ENCODE measurements at regions not wholly inside any gene's neighbourhood (a gene's known extent, or its start where the extent isn't known, plus 50 kb on each side); places are given as distances from the start of the nearest gene placed in this dataset.
A peak's percentile ranks its signal among the peaks of the same experiment; 100 is the strongest.
"Not testable (repeated sequence)": the region's sequence is repeated elsewhere in the genome, so short reads cannot be mapped to it uniquely, and the experiment has no call there.

DNA sequence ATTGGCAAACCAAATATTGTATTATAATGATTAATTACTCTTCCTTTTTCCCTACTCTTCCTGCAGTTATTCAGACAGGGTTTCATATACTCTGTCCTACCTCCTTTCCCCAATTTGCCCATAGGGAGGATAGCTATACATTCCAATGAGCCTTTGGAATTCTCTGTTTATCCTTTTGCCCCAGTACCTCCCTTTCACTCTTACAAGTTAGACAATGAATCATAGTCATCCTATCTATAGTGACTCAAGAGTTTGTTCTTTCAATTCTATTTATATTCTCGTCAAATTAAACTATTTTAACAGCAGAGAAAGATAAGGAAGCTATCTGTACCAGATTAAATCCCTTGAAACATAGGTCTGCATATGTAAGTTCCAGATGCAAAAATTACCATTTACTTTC lies 437.5 kb downstream of the NR4A2 start:
- H3K4me3 ChIP-seq: no peak overlapping the region
- WGBS (ENCODE audit: missing lambda C conversion rate): 0% methylated on average over 1 of the region's 1 CpG
- H3K4me2 ChIP-seq: no peak overlapping the region
- TF ChIP-seq NPAS2 (CRISPR knock-in tag; IDR thresholded peaks at IDR 0.05; ENCODE audit: borderline replicate concordance): no peak
- no peak for TF ChIP-seq FOSB (CRISPR knock-in tag; IDR thresholded peaks at IDR 0.05)
- TF ChIP-seq, protein P1, sequence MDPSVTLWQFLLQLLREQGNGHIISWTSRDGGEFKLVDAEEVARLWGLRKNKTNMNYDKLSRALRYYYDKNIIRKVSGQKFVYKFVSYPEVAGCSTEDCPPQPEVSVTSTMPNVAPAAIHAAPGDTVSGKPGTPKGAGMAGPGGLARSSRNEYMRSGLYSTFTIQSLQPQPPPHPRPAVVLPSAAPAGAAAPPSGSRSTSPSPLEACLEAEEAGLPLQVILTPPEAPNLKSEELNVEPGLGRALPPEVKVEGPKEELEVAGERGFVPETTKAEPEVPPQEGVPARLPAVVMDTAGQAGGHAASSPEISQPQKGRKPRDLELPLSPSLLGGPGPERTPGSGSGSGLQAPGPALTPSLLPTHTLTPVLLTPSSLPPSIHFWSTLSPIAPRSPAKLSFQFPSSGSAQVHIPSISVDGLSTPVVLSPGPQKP (IDR thresholded peaks at IDR 0.05; ENCODE audit: low read depth, low read length): no peak
- no peak for TF ChIP-seq JUN (IDR thresholded peaks at IDR 0.05)
- TF ChIP-seq HES2 (IDR thresholded peaks at IDR 0.05): no peak
- TF ChIP-seq EHF (CRISPR knock-in tag; IDR thresholded peaks at IDR 0.05): no peak
- TF ChIP-seq NFE2L2 (conservative IDR thresholded peaks at IDR 0.05; ENCODE audit: low read length): no peak
- TF ChIP-seq, protein P2, sequence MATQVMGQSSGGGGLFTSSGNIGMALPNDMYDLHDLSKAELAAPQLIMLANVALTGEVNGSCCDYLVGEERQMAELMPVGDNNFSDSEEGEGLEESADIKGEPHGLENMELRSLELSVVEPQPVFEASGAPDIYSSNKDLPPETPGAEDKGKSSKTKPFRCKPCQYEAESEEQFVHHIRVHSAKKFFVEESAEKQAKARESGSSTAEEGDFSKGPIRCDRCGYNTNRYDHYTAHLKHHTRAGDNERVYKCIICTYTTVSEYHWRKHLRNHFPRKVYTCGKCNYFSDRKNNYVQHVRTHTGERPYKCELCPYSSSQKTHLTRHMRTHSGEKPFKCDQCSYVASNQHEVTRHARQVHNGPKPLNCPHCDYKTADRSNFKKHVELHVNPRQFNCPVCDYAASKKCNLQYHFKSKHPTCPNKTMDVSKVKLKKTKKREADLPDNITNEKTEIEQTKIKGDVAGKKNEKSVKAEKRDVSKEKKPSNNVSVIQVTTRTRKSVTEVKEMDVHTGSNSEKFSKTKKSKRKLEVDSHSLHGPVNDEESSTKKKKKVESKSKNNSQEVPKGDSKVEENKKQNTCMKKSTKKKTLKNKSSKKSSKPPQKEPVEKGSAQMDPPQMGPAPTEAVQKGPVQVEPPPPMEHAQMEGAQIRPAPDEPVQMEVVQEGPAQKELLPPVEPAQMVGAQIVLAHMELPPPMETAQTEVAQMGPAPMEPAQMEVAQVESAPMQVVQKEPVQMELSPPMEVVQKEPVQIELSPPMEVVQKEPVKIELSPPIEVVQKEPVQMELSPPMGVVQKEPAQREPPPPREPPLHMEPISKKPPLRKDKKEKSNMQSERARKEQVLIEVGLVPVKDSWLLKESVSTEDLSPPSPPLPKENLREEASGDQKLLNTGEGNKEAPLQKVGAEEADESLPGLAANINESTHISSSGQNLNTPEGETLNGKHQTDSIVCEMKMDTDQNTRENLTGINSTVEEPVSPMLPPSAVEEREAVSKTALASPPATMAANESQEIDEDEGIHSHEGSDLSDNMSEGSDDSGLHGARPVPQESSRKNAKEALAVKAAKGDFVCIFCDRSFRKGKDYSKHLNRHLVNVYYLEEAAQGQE (IDR thresholded peaks at IDR 0.05): no peak
- TF ChIP-seq CHD4 (IDR thresholded peaks at IDR 0.05; ENCODE audit: borderline replicate concordance): no peak
- TF ChIP-seq EP300 (IDR thresholded peaks at IDR 0.05): no peak
- TF ChIP-seq KDM1A (IDR thresholded peaks at IDR 0.05; ENCODE audit: low read depth): no peak
- ATAC-seq: no peak
- CTCF ChIA-PET: no interaction called here
- no peak for FAIRE-seq
- POLR2A ChIA-PET: no interaction called here
- H3K9me3 ChIP-seq: no peaks in the 10 kb centered on the region
- no peak overlapping the region for H3K27ac ChIP-seq
- DNase-seq (ENCODE audit: low read depth in 1 of 2, low spot score in 1 of 2): no peak
- no peaks in the 10 kb centered on the region for H3K4me1 ChIP-seq

GRCh38 chr2:155880382-155880781 lies 452.1 kb downstream of the NR4A2 start:
- 10% methylated on average over 5 of the region's 5 CpGs for WGBS (ENCODE audit: missing lambda C conversion rate)
- H3K4me3 ChIP-seq; DNase-seq (ENCODE audit: low read depth in 1 of 2, low spot score in 1 of 2); H3K9me3 ChIP-seq; H3K4me1 ChIP-seq; POLR2A ChIA-PET; H3K27ac ChIP-seq; FAIRE-seq; ATAC-seq; H3K4me2 ChIP-seq: not testable (repeated sequence)
- CTCF ChIA-PET: interaction anchor here (0.6 kb wide), 1 partner anchor 17 kb away, joined by 4 read pairs; no protein-coding TSS in a partner anchor

DNA sequence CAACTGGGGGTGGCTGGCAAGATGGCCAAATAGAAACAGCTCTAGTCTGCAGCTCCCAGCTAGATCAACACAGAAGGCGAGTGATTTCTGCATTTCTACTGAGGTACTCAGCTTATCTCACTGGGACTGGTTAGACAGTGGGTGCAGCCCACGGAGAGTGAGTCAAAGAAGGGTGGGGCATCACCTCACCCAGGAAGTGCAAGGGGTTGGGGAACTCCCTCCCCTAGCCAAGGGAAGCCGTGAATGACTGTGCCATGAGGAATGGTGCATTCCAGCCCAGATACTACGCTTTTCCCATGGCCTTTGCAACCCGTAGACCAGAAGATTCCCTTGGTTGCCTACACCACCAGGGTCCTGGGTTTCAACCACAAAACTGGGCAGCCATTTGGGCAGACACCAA lies 452.6 kb downstream of the NR4A2 start:
- H3K4me2 ChIP-seq: not testable (repeated sequence)

GRCh38 chr2:155872396-155872795 lies 460.1 kb downstream of the NR4A2 start:
- WGBS (ENCODE audit: missing lambda C conversion rate): 90% methylated on average over 3 of the region's 3 CpGs
- Histone ChIP-seq H3K27ac (no peak overlapping the region), H3K4me3 (no peak overlapping the region), H3K9me3 (no peaks in the 10 kb centered on the region), H3K4me1 (no peaks in the 10 kb centered on the region), H3K4me2 (no peak overlapping the region)
- POLR2A ChIA-PET: no interaction called here
- FAIRE-seq: no peak
- TF ChIP-seq BHLHE40 (IDR thresholded peaks at IDR 0.05; ENCODE audit: low read depth, low read length) (no peak), MAX (IDR thresholded peaks at IDR 0.05) (no peak), E2F6 (IDR thresholded peaks at IDR 0.05; ENCODE audit: borderline replicate concordance, low read depth) (no peak), FOSB (CRISPR knock-in tag; IDR thresholded peaks at IDR 0.05) (no peak), RCOR1 (IDR thresholded peaks at IDR 0.05; ENCODE audit: low read depth, low read length) (no peak), RNF2 (IDR thresholded peaks at IDR 0.05; ENCODE audit: borderline replicate concordance, low read depth) (no peak), MYC (IDR thresholded peaks at IDR 0.05; ENCODE audit: borderline replicate concordance, low read length) (no peak), CBX8 (IDR thresholded peaks at IDR 0.05) (no peak), FOSL2 (IDR thresholded peaks at IDR 0.05) (no peak), FOSL2 (CRISPR knock-in tag; IDR thresholded peaks at IDR 0.05) (no peak), POLR2AphosphoS2 (conservative IDR thresholded peaks at IDR 0.05; ENCODE audit: low read length) (no peak)
- TF ChIP-seq, protein P3, sequence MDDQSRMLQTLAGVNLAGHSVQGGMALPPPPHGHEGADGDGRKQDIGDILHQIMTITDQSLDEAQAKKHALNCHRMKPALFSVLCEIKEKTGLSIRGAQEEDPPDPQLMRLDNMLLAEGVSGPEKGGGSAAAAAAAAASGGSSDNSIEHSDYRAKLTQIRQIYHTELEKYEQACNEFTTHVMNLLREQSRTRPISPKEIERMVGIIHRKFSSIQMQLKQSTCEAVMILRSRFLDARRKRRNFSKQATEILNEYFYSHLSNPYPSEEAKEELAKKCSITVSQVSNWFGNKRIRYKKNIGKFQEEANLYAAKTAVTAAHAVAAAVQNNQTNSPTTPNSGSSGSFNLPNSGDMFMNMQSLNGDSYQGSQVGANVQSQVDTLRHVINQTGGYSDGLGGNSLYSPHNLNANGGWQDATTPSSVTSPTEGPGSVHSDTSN (IDR thresholded peaks at IDR 0.05): no peak
- TF ChIP-seq, protein P4, sequence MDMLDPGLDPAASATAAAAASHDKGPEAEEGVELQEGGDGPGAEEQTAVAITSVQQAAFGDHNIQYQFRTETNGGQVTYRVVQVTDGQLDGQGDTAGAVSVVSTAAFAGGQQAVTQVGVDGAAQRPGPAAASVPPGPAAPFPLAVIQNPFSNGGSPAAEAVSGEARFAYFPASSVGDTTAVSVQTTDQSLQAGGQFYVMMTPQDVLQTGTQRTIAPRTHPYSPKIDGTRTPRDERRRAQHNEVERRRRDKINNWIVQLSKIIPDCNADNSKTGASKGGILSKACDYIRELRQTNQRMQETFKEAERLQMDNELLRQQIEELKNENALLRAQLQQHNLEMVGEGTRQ (IDR thresholded peaks at IDR 0.05): no peak
- DNase-seq (ENCODE audit: low read depth in 1 of 2, low spot score in 1 of 2): no peak
- CTCF ChIA-PET: interaction anchor here (0.6 kb wide), 2 partner anchors 8 to 209 kb away, joined by 3 read pairs; no protein-coding TSS in a partner anchor
- no peak for ATAC-seq

More for the DNA sequence above, 452.6 kb downstream of the NR4A2 start:
- DNase-seq (ENCODE audit: low read depth in 1 of 2, low spot score in 1 of 2): peak in 1 of 2 experiments; percentile 33
- WGBS (ENCODE audit: missing lambda C conversion rate): 3% methylated on average over 4 of the region's 5 CpGs
- H3K27ac ChIP-seq, H3K4me3 ChIP-seq, POLR2A ChIA-PET, H3K4me1 ChIP-seq, FAIRE-seq, ATAC-seq, H3K9me3 ChIP-seq: not testable (repeated sequence)
- CTCF ChIA-PET: interaction anchor here (0.6 kb wide), 1 partner anchor 17 kb away, joined by 4 read pairs; no protein-coding TSS in a partner anchor

Measured in A549 (cell line).